ENCODE measurements at regions not wholly inside any gene's neighbourhood (a gene's known extent, or its start where the extent isn't known, plus 50 kb on each side); places are given as distances from the start of the nearest gene placed in this dataset.

DNA sequence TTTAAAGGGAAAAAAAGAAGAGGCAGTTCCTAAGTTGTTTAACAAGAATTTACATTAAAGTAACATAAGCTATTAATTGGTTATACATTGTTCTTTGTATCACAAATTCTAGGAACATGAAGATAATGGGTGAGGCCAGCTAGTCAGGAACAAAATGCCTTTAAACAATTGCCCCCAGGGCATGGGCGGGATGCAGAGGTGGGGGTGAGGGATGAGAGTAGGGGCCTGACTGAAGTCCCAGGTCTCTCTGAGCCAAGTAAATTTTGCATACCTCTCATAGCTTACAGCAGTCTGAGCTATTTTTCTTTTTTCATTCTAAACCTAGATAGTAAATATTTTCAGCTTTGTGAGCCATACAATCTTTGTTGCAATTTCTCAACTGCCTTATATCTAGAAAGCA, 77.8 kb upstream of the RNU6-1 start:
- TF ChIP-seq, protein P1, sequence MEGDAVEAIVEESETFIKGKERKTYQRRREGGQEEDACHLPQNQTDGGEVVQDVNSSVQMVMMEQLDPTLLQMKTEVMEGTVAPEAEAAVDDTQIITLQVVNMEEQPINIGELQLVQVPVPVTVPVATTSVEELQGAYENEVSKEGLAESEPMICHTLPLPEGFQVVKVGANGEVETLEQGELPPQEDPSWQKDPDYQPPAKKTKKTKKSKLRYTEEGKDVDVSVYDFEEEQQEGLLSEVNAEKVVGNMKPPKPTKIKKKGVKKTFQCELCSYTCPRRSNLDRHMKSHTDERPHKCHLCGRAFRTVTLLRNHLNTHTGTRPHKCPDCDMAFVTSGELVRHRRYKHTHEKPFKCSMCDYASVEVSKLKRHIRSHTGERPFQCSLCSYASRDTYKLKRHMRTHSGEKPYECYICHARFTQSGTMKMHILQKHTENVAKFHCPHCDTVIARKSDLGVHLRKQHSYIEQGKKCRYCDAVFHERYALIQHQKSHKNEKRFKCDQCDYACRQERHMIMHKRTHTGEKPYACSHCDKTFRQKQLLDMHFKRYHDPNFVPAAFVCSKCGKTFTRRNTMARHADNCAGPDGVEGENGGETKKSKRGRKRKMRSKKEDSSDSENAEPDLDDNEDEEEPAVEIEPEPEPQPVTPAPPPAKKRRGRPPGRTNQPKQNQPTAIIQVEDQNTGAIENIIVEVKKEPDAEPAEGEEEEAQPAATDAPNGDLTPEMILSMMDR (conservative IDR thresholded peaks at IDR 0.05; ENCODE audit: low read depth, low read length), result no peak
- no peak for TF ChIP-seq EZH2 (IDR thresholded peaks at IDR 0.05; ENCODE audit: low read length, unreplicated experiment)
